CD4-positive, alpha-beta T cell (primary cell): ENCODE measurements at regions not wholly inside any gene's neighbourhood (a gene's known extent, or its start where the extent isn't known, plus 50 kb on each side); places are given as distances from the start of the nearest gene placed in this dataset.

Source experiments
- ATAC-seq: fragments of 200-7000 bp; cut with Tn5 transposase; one replicate; pipeline ENCODE4 v1.10.0; 2022; ENCODE audit warnings: mild to moderate bottlenecking; ENCODE audit not compliant: poor library complexity
- CTCF ChIA-PET: fragments of 350-600 bp; sonication (Branson Sonifier 250); formaldehyde crosslinking; loops from one replicate; lab custom pipeline; 2021; ENCODE audit warnings: antibody characterized with exemption, inconsistent platforms; lab: Charles Lee
- POLR2A ChIA-PET: fragments of 350-600 bp; sonication (Branson Sonifier 250); formaldehyde crosslinking; loops from one replicate; lab custom pipeline; 2021; ENCODE audit warnings: antibody characterized with exemption, inconsistent platforms; lab: Charles Lee
- DNase-seq, 14 experiments: peaks; one replicate each; pipeline ENCODE4 v3.0.0-alpha.2; 2013 to 2020; ENCODE audit warnings: mixed read lengths in 2 of 14
- H3K27ac ChIP-seq, 2 donors: one replicate each; pipeline versions ENCODE4 v1.5.1 to v1.7.0; 2013; ENCODE audit warnings: low read length in 2 of 2, low read depth in 1 of 2, mild to moderate bottlenecking in 1 of 2
- H3K27me3 ChIP-seq, 2 experiments: 1 replicate in 1 of 2; 2 replicates in 1 of 2; pipeline versions ENCODE4 v1.6.1 to v1.7.0; 2013; ENCODE audit warnings: low read length in 2 of 2, control low read depth in 1 of 2, mild to moderate bottlenecking in 1 of 2, moderate library complexity in 1 of 2; ENCODE audit not compliant: insufficient read depth in 2 of 2, control insufficient read depth in 1 of 2
- H3K36me3 ChIP-seq: one replicate; pipeline ENCODE4 v1.6.1; 2013; ENCODE audit warnings: low read length, control low read depth; ENCODE audit not compliant: insufficient read depth
- H3K4me1 ChIP-seq: one replicate; pipeline ENCODE4 v1.6.1; 2013; ENCODE audit warnings: low read length, control low read depth; ENCODE audit not compliant: insufficient read depth
- H3K4me3 ChIP-seq: one replicate; pipeline ENCODE4 v1.5.1; 2013; ENCODE audit warnings: mild to moderate bottlenecking, low read length, moderate library complexity
- H3K9me3 ChIP-seq, 2 experiments: 1 replicate in 1 of 2; 2 replicates in 1 of 2; pipeline versions ENCODE4 v1.6.1 to v1.7.0; 2013; ENCODE audit warnings: low read length in 2 of 2, mild to moderate bottlenecking in 2 of 2, control low read depth in 1 of 2, moderate library complexity in 1 of 2; ENCODE audit not compliant: control insufficient read depth in 1 of 2, insufficient read depth in 1 of 2
- H3K27ac Mint-ChIP-seq: one replicate; pipeline ENCODE4 v1.8.0; 2020; ENCODE audit warnings: mixed read lengths
- H3K27me3 Mint-ChIP-seq: one replicate; pipeline ENCODE4 v1.8.0; 2021; ENCODE audit warnings: mixed read lengths
- H3K36me3 Mint-ChIP-seq: one replicate; pipeline ENCODE4 v1.8.0; 2021; ENCODE audit warnings: low read depth, mixed read lengths
- H3K4me1 Mint-ChIP-seq: one replicate; pipeline ENCODE4 v1.8.0; 2021; ENCODE audit warnings: low read depth, mixed read lengths
- H3K4me3 Mint-ChIP-seq: one replicate; pipeline ENCODE4 v1.8.0; 2020; ENCODE audit warnings: mild to moderate bottlenecking, mixed read lengths
- H3K9me3 Mint-ChIP-seq: one replicate; pipeline ENCODE4 v1.8.0; 2020; ENCODE audit warnings: mixed read lengths
- CTCF ChIP-seq: fragments of 200-600 bp; IDR thresholded peaks from one replicate; pipeline ENCODE4 v1.8.0; 2022; ENCODE audit warnings: antibody characterized with exemption, mild to moderate bottlenecking
- intact Hi-C, 2 experiments: fragments of 100-400 bp; cut with DNase I in 1 of 2; cut with micrococcal nuclease in 1 of 2; formaldehyde crosslinking; loops; one replicate each; pipeline versions ENCODE4 v1.15.1 to v1.9.0; 2023 to 2025; cut with DNase I, micrococcal nuclease

DNA sequence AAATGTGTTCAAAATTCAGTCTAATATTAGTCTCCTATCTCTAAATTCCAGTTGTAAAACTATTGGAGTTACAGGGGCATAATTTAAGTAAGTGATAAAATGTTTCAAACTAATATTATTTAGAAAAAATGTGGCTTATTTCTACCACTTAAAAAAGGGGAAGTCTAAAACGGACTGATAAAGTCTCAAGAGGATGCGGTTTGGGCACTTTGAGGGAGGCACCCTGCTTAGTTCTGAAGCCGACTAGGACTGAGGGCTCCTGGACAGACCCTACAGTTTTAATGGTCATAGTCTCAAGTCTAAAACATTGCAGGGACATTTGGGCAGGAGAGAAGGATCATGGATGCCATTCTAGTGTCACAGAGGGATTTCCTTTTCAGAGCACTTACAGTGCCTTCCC is 566.3 kb downstream of the NR2F2 start:
- Mint-ChIP-seq H3K9me3 (peaks cover 5% of the 10 kb centered on the region), H3K4me1 (no peaks in the 10 kb centered on the region), H3K27ac (no peak overlapping the region), H3K4me3 (no peak overlapping the region), H3K27me3 (no peaks in the 10 kb centered on the region), H3K36me3 (no peaks in the 10 kb centered on the region)
- H3K27me3 ChIP-seq, result no peaks in the 10 kb centered on the region
- H3K4me1 ChIP-seq, result no peaks in the 10 kb centered on the region
- no peak overlapping the region for H3K27ac ChIP-seq
- DNase-seq, result no peak
- no peak overlapping the region for H3K4me3 ChIP-seq
- H3K36me3 ChIP-seq, result no peaks in the 10 kb centered on the region
- POLR2A ChIA-PET, result no interaction called here
- TF ChIP-seq CTCF, result no peak
- ATAC-seq, result no peak
- CTCF ChIA-PET, result no interaction called here
- H3K9me3 ChIP-seq, result peaks cover 0 to 5% of the 10 kb centered on the region in 2 experiments
- intact Hi-C loops, result no loop called here

DNA sequence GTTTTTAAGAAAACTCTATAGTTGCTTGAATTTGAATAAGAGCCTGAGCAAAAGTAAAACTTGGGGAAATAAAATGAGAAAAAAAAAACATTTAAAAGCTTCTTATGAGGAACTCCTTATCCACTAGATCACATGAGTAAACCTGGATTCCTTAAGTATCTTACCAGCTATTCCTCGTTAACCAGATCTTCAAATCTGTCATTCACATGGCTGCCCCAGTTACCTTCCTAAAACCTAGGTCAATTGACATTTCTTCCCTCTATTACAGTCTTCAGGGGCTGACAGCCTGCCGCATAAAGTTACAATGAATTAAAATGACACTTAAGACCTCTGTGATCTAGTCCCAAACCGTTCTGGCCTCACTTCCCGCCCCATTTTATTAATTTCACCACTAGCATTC is 583.6 kb downstream of the NR2F2 start:
- no peak overlapping the region for H3K4me3 Mint-ChIP-seq
- intact Hi-C loops, result no loop called here
- POLR2A ChIA-PET, result no interaction called here

DNA sequence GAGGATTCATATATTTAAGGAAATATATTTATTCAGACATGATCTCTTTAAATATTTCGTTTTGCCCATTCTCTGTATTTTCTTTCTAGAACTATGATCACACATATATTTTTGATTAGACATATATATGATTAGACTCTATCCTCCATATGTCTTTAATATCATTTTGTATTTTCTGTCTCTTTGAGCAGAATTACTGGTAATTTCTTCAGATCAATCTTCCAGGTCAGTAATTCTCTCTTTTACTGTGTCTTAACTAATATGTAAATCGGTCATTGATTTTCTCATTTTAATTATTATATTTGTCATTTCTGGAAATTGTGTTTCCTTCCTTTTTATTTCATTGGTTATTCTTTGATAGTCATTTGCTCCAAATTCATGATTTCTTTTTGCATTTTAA is 586.2 kb downstream of the NR2F2 start:
- intact Hi-C loops, result no loop called here
- no peak overlapping the region for H3K27ac Mint-ChIP-seq
- H3K36me3 Mint-ChIP-seq, result no peaks in the 10 kb centered on the region
- Histone ChIP-seq H3K27me3 (no peaks in the 10 kb centered on the region), H3K36me3 (no peaks in the 10 kb centered on the region), H3K4me1 (no peaks in the 10 kb centered on the region), H3K27ac (no peak overlapping the region), H3K9me3 (peaks cover 4 to 12% of the 10 kb centered on the region in 2 experiments), H3K4me3 (no peak overlapping the region)
- no peaks in the 10 kb centered on the region for H3K27me3 Mint-ChIP-seq
- H3K4me3 Mint-ChIP-seq, result no peak overlapping the region
- no peak for DNase-seq
- H3K4me1 Mint-ChIP-seq, result no peaks in the 10 kb centered on the region
- no peak for ATAC-seq
- TF ChIP-seq CTCF, result no peak
- ChIA-PET CTCF (no interaction called here), POLR2A (no interaction called here)
- H3K9me3 Mint-ChIP-seq, result peaks cover 13% of the 10 kb centered on the region

More for the DNA sequence above, 583.6 kb downstream of the NR2F2 start:
- no peaks in the 10 kb centered on the region for H3K36me3 ChIP-seq
- H3K27me3 Mint-ChIP-seq, result no peaks in the 10 kb centered on the region
- H3K9me3 ChIP-seq, result peaks cover 4 to 12% of the 10 kb centered on the region in 2 experiments
- no peak for TF ChIP-seq CTCF
- no peak for DNase-seq
- H3K27ac ChIP-seq, result no peak overlapping the region
- no peaks in the 10 kb centered on the region for H3K4me1 Mint-ChIP-seq
- H3K27me3 ChIP-seq, result no peaks in the 10 kb centered on the region
- H3K36me3 Mint-ChIP-seq, result no peaks in the 10 kb centered on the region
- H3K9me3 Mint-ChIP-seq, result peaks cover 12% of the 10 kb centered on the region
- H3K4me1 ChIP-seq, result no peaks in the 10 kb centered on the region
- no peak for ATAC-seq
- CTCF ChIA-PET, result no interaction called here
- H3K4me3 ChIP-seq, result no peak overlapping the region
- H3K27ac Mint-ChIP-seq, result no peak overlapping the region
